Suprapubic skin (tissue), 4 donors: ENCODE measurements at regions not wholly inside any gene's neighbourhood (a gene's known extent, or its start where the extent isn't known, plus 50 kb on each side); places are given as distances from the start of the nearest gene placed in this dataset.

ENCODE experiments used
- CTCF ChIP-seq, 2 donors: fragments of 200-600 bp in 1 of 2; fragments of 450-650 bp in 1 of 2; sonication (generic) in 1 of 2; IDR thresholded peaks; one replicate each; pipeline ENCODE4 v1.5.1; 2016 to 2019; ENCODE audit warnings: antibody characterized with exemption in 2 of 2, mild to moderate bottlenecking in 1 of 2, moderate library complexity in 1 of 2
- EP300 ChIP-seq: sonication (generic); formaldehyde crosslinking; IDR thresholded peaks from one replicate; pipeline ENCODE4 v1.6.1; 2017; ENCODE audit warnings: antibody characterized with exemption
- POLR2A ChIP-seq, 2 donors: fragments of 450-650 bp; IDR thresholded peaks; one replicate each; pipeline ENCODE4 v1.6.1; 2017; ENCODE audit warnings: antibody characterized with exemption in 2 of 2, mild to moderate bottlenecking in 2 of 2, moderate library complexity in 2 of 2
- POLR2AphosphoS5 ChIP-seq, 3 donors: sonication (generic); formaldehyde crosslinking; IDR thresholded peaks; one replicate each; pipeline ENCODE4 v1.6.1; 2017; ENCODE audit warnings: antibody characterized with exemption in 3 of 3

DNA sequence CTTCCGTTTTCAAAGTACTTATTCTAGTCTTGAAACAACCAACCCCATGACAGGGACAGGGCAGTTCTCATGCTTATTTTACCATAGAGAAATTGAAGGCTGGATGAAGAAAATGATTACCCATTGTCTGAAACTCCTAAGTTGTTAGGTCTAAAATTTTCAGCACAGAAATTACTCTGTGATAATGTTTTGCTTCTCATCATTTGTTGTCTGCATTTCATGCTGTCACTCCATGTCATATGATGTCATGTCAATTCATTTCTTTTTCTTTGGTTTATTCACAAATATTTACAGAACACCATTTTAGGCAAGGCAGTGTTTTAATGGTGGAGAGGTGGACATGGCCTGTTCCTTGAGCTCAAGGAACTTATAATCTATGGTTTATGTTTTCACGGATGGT is 98.2 kb upstream of the RASGRP1 start:
- TF ChIP-seq POLR2A (IDR thresholded peaks at IDR 0.05): no peak
- TF ChIP-seq CTCF (IDR thresholded peaks at IDR 0.05): no peak
- no peak for TF ChIP-seq EP300
- TF ChIP-seq POLR2AphosphoS5 (IDR thresholded peaks at IDR 0.05): no peak
